ENCODE measurements at regions not wholly inside any gene's neighbourhood (a gene's known extent, or its start where the extent isn't known, plus 50 kb on each side); places are given as distances from the start of the nearest gene placed in this dataset.

DNA sequence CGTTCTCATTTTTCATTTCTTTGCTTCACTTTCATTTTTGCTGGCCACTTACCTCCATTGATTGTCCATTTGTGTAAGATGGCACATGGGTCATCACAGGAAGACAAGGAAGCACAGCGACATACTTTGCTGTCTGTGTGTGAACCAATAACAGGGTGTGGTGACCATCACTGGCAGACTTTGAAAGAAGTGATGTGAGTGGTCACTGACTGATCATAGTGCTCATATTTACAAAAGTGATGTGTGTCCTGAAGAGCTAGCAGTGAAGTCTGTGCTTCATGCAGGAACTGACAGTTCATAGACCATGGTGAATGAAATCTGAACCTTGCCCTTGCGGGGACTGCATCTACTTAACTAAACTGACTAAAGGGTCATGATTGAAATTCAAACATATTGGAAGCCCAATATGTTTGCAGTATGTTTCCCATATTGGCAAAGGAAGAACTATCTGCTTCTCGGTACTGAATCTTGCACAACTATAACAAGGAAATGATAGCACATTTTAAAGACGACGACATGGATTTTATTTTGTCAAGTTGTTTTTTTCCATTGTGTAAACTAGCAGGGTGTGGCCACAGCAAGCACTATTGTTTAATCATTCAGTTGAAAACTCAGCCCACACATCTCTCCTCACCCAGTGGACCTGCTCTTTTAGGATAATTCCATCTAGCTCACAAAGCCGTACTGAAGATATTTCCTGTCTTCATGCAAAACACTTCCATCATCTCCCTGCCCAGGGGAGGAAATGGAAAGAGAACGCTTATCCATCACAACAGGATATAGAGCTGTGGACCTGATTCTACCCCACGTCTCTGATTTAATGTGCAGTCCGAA is 232.0 kb upstream of the ANKRD55 start (continued):
- TF ChIP-seq, protein P1, sequence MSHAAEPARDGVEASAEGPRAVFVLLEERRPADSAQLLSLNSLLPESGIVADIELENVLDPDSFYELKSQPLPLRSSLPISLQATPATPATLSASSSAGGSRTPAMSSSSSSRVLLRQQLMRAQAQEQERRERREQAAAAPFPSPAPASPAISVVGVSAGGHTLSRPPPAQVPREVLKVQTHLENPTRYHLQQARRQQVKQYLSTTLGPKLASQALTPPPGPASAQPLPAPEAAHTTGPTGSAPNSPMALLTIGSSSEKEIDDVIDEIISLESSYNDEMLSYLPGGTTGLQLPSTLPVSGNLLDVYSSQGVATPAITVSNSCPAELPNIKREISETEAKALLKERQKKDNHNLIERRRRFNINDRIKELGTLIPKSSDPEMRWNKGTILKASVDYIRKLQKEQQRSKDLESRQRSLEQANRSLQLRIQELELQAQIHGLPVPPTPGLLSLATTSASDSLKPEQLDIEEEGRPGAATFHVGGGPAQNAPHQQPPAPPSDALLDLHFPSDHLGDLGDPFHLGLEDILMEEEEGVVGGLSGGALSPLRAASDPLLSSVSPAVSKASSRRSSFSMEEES (CRISPR knock-in tag; IDR thresholded peaks at IDR 0.05): peak; percentile 53; the same call in 1 of the 2 replicates
- TF ChIP-seq DNMT3B (CRISPR knock-in tag; conservative IDR thresholded peaks at IDR 0.05) (no peak; the same call in 1 of the 2 replicates), SAP130 (CRISPR knock-in tag; IDR thresholded peaks at IDR 0.05; ENCODE audit: low read depth) (peak; percentile 90), GATA4 (IDR thresholded peaks at IDR 0.05; ENCODE audit: borderline replicate concordance, low read depth) (no peak), MAF1 (CRISPR knock-in tag; IDR thresholded peaks at IDR 0.05; ENCODE audit: borderline replicate concordance) (no peak), ZZZ3 (CRISPR knock-in tag; IDR thresholded peaks at IDR 0.05; ENCODE audit: borderline replicate concordance) (no peak), TCF12 (IDR thresholded peaks at IDR 0.05) (no peak), TCF12 (CRISPR knock-in tag; IDR thresholded peaks at IDR 0.05) (no peak), MED1 (CRISPR knock-in tag; IDR thresholded peaks at IDR 0.05) (peak; percentile 92), RXRB (CRISPR knock-in tag; IDR thresholded peaks at IDR 0.05; ENCODE audit: borderline replicate concordance) (peak; percentile 84), ZNF230 (CRISPR knock-in tag; IDR thresholded peaks at IDR 0.05) (no peak), SAFB2 (CRISPR knock-in tag; IDR thresholded peaks at IDR 0.05; ENCODE audit: borderline replicate concordance, low read depth) (no peak; the same call in 1 of the 2 replicates), NFYB (CRISPR knock-in tag; IDR thresholded peaks at IDR 0.05) (peak; percentile 21; the same call in 1 of the 2 replicates), SATB2 (CRISPR knock-in tag; IDR thresholded peaks at IDR 0.05) (no peak), ZNF841 (CRISPR knock-in tag; IDR thresholded peaks at IDR 0.05; ENCODE audit: borderline replicate concordance) (no peak), ZNF720 (CRISPR knock-in tag; IDR thresholded peaks at IDR 0.05) (no peak), ZIK1 (CRISPR knock-in tag; IDR thresholded peaks at IDR 0.05; ENCODE audit: borderline replicate concordance, low read depth) (no peak), TRIM24 (CRISPR knock-in tag; IDR thresholded peaks at IDR 0.05) (no peak; the same call in 1 of the 2 replicates), ZNF253 (CRISPR knock-in tag; IDR thresholded peaks at IDR 0.05; ENCODE audit: borderline replicate concordance) (no peak)
- TF ChIP-seq, protein P2, sequence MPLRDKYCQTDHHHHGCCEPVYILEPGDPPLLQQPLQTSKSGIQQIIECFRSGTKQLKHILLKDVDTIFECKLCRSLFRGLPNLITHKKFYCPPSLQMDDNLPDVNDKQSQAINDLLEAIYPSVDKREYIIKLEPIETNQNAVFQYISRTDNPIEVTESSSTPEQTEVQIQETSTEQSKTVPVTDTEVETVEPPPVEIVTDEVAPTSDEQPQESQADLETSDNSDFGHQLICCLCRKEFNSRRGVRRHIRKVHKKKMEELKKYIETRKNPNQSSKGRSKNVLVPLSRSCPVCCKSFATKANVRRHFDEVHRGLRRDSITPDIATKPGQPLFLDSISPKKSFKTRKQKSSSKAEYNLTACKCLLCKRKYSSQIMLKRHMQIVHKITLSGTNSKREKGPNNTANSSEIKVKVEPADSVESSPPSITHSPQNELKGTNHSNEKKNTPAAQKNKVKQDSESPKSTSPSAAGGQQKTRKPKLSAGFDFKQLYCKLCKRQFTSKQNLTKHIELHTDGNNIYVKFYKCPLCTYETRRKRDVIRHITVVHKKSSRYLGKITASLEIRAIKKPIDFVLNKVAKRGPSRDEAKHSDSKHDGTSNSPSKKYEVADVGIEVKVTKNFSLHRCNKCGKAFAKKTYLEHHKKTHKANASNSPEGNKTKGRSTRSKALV (CRISPR knock-in tag; IDR thresholded peaks at IDR 0.05): no peak
- TF ChIP-seq, protein P3, sequence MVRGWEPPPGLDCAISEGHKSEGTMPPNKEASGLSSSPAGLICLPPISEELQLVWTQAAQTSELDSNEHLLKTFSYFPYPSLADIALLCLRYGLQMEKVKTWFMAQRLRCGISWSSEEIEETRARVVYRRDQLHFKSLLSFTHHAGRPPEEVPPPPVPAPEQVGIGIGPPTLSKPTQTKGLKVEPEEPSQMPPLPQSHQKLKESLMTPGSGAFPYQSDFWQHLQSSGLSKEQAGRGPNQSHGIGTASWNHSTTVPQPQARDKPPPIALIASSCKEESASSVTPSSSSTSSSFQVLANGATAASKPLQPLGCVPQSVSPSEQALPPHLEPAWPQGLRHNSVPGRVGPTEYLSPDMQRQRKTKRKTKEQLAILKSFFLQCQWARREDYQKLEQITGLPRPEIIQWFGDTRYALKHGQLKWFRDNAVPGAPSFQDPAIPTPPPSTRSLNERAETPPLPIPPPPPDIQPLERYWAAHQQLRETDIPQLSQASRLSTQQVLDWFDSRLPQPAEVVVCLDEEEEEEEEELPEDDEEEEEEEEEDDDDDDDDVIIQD (CRISPR knock-in tag; IDR thresholded peaks at IDR 0.05; ENCODE audit: low read depth): peak; percentile 91
- TF ChIP-seq, protein P4, sequence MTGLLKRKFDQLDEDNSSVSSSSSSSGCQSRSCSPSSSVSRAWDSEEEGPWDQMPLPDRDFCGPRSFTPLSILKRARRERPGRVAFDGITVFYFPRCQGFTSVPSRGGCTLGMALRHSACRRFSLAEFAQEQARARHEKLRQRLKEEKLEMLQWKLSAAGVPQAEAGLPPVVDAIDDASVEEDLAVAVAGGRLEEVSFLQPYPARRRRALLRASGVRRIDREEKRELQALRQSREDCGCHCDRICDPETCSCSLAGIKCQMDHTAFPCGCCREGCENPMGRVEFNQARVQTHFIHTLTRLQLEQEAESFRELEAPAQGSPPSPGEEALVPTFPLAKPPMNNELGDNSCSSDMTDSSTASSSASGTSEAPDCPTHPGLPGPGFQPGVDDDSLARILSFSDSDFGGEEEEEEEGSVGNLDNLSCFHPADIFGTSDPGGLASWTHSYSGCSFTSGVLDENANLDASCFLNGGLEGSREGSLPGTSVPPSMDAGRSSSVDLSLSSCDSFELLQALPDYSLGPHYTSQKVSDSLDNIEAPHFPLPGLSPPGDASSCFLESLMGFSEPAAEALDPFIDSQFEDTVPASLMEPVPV (CRISPR knock-in tag; IDR thresholded peaks at IDR 0.05): no peak
- TF ChIP-seq, protein P5, sequence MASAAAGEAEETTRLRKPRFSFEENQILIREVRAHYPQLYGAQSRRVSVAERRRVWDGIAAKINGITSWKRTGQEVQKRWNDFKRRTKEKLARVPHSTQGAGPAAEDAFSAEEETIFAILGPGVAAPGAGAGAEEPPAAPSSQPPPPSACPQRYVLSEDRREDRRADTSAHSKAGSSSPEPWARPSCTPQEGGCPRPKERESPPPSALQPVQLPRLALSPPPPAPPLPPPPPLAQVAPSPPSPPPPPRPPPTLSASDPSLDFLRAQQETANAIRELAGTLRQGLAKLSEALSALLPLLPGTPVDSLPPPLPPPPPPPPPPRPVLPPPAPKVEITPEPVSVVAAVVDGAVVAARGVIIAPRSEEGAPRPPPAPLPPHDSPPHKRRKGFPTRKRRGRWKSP (CRISPR knock-in tag; IDR thresholded peaks at IDR 0.05): no peak

All from HepG2 (cell line).